ENCODE measurements at regions not wholly inside any gene's neighbourhood (a gene's known extent, or its start where the extent isn't known, plus 50 kb on each side); places are given as distances from the start of the nearest gene placed in this dataset.

- no peak for TF ChIP-seq TAF1 (IDR thresholded peaks at IDR 0.05; ENCODE audit: low read depth)
- TF ChIP-seq FOXM1 (IDR thresholded peaks at IDR 0.05; ENCODE audit: borderline replicate concordance, low read depth), result no peak
- TF ChIP-seq RAD21 (IDR thresholded peaks at IDR 0.05; ENCODE audit: low read depth), result no peak
- no peak for TF ChIP-seq MAX (IDR thresholded peaks at IDR 0.05)
- TF ChIP-seq EP300 (IDR thresholded peaks at IDR 0.05; ENCODE audit: borderline replicate concordance), result no peak
- no peak for TF ChIP-seq NFIC (IDR thresholded peaks at IDR 0.05)
- no peak for TF ChIP-seq YY1 (IDR thresholded peaks at IDR 0.05; ENCODE audit: low read depth)
- no peak for TF ChIP-seq CEBPB (IDR thresholded peaks at IDR 0.05)
Measured at GRCh38 chr12:66048218-66048834, 82.2 kb downstream of the LLPH start.

Measured in Ishikawa (cell line).